OCI-LY7 (cell line): ENCODE measurements at regions not wholly inside any gene's neighbourhood (a gene's known extent, or its start where the extent isn't known, plus 50 kb on each side); places are given as distances from the start of the nearest gene placed in this dataset.

Experiments
- BruUV-seq: library from RNA; stranded (reverse); fragments of 400-500 nt; replicated peaks from 2 replicates; lab custom pipeline; 2021; lab: Mats Ljungman, UMichigan
- CTCF ChIA-PET: fragments of 300-600 bp; sonication (Branson Sonifier 250); formaldehyde crosslinking; loops from one replicate; lab custom pipeline; 2022; ENCODE audit warnings: antibody characterized with exemption; ENCODE audit not compliant: unreplicated experiment; lab: Charles Lee
- POLR2A ChIA-PET: fragments of 300-600 bp; sonication (Branson Sonifier 250); formaldehyde crosslinking; loops from one replicate; lab custom pipeline; 2022; ENCODE audit warnings: antibody characterized with exemption; lab: Charles Lee
- DNase-seq: peaks from one replicate; pipeline ENCODE4 v3.0.0-alpha.2; 2015; ENCODE audit warnings: low spot score
- H2AFZ ChIP-seq: fragments of 200-600 bp; sonication (generic), shearing (Covaris generic); 2 replicates; pipeline ENCODE4 v1.6.1; 2014; ENCODE audit warnings: mild to moderate bottlenecking, antibody characterized with exemption, low read length, moderate library complexity
- H3K27ac ChIP-seq: fragments of 200-600 bp; sonication (generic); 2 replicates; pipeline ENCODE4 v1.5.1; 2014; ENCODE audit warnings: mixed run types, low read depth, mild to moderate bottlenecking, moderate library complexity, low read length, inconsistent platforms; ENCODE audit not compliant: poor library complexity, severe bottlenecking
- H3K36me3 ChIP-seq: fragments of 200-600 bp; sonication (generic); 2 replicates; pipeline ENCODE4 v1.6.1; 2014; ENCODE audit warnings: mild to moderate bottlenecking, antibody characterized with exemption, low read length, moderate library complexity, mixed read lengths; ENCODE audit not compliant: insufficient read depth
- H3K4me1 ChIP-seq: fragments of 200-600 bp; sonication (generic); 2 replicates; pipeline ENCODE4 v1.5.1; 2014; ENCODE audit warnings: mild to moderate bottlenecking, low read length; ENCODE audit not compliant: insufficient read depth, poor library complexity, severe bottlenecking
- H3K4me2 ChIP-seq: fragments of 200-600 bp; sonication (generic); 2 replicates; pipeline ENCODE4 v1.6.1; 2014; ENCODE audit warnings: mild to moderate bottlenecking, low read length
- H3K4me3 ChIP-seq: fragments of 200-600 bp; sonication (generic); 2 replicates; pipeline ENCODE4 v1.5.1; 2014; ENCODE audit warnings: mild to moderate bottlenecking, low read depth, low read length; ENCODE audit not compliant: poor library complexity, severe bottlenecking
- H3K79me2 ChIP-seq: fragments of 200-600 bp; sonication (generic); 2 replicates; pipeline ENCODE4 v1.6.1; 2016; ENCODE audit warnings: low read depth, mild to moderate bottlenecking, low read length, moderate library complexity, mixed read lengths; ENCODE audit not compliant: insufficient read depth
- H3K9me2 ChIP-seq: fragments of 200-600 bp; sonication (generic); 2 replicates; pipeline ENCODE4 v1.6.1; 2016; ENCODE audit warnings: mild to moderate bottlenecking, low read length, mixed read lengths; ENCODE audit not compliant: insufficient read depth
- H3K9me3 ChIP-seq: fragments of 200-600 bp; sonication (generic); 2 replicates; pipeline ENCODE4 v1.6.1; 2014; ENCODE audit warnings: mild to moderate bottlenecking, mixed run types, low read length, mixed read lengths
- H4K20me1 ChIP-seq: fragments of 200-600 bp; sonication (generic); 2 replicates; pipeline ENCODE4 v1.6.1; 2014; ENCODE audit warnings: mild to moderate bottlenecking, antibody characterized with exemption, low read length, moderate library complexity, mixed read lengths; ENCODE audit not compliant: insufficient read depth
- EZH2phosphoT487 ChIP-seq: fragments of 200-600 bp; sonication (generic); IDR thresholded peaks from 2 replicates; pipeline ENCODE4 v1.6.1; 2018; ENCODE audit warnings: low read depth, borderline replicate concordance, mild to moderate bottlenecking, mixed run types, antibody characterized with exemption, low read length, moderate library complexity, mixed read lengths
- intact Hi-C: fragments of 100-400 bp; cut with micrococcal nuclease; formaldehyde crosslinking; loops from one replicate; pipeline ENCODE4 v1.10.0; 2022; ENCODE audit not compliant: unreplicated experiment
- TF ChIP-seq, protein P1 (sequence below): fragments of 200-600 bp; sonication (generic); conservative IDR thresholded peaks from 2 replicates; pipeline ENCODE4 v1.5.1; 2014; ENCODE audit warnings: mild to moderate bottlenecking, antibody characterized with exemption, low read length, moderate library complexity, mixed read lengths

DNA sequence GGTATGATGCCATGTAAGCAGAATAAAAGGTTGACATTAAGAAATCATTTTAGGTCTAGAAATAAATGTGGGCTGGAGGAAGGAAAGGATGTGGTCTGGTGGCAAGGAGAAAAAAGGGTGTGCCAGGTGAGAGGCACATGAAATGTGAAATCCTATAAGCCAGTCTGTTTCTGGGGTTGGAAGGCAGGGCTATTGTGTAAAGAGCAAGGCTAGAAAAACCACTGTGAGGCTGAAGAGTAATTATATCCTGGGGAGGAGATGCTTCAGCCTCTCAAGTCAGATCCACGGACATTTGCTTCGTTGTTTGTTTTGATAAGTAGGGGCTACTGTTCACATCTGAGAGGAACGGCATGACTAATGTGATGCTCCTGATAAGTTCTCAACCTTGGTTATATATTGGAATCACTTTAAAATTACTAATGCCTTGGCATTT, 77.5 kb upstream of the CTSC start:
- Histone ChIP-seq H3K79me2 (no peaks in the 10 kb centered on the region), H3K27ac (no peak overlapping the region), H3K36me3 (no peaks in the 10 kb centered on the region), H3K4me2 (no peak overlapping the region), H3K4me3 (no peak overlapping the region), H2AFZ (no peak overlapping the region), H3K9me2 (no peaks in the 10 kb centered on the region), H4K20me1 (no peaks in the 10 kb centered on the region), H3K4me1 (no peaks in the 10 kb centered on the region), H3K9me3 (no peaks in the 10 kb centered on the region)
- BruUV-seq: no TSS peak
- ChIA-PET CTCF (no interaction called here), POLR2A (interaction anchor here (0.6 kb wide), 1 partner anchor 155 kb away, joined by 3 read pairs; no protein-coding TSS in a partner anchor)
- no peak for DNase-seq
- intact Hi-C loops: no loop called here
- TF ChIP-seq EZH2phosphoT487: no peak
- TF ChIP-seq, protein P1, sequence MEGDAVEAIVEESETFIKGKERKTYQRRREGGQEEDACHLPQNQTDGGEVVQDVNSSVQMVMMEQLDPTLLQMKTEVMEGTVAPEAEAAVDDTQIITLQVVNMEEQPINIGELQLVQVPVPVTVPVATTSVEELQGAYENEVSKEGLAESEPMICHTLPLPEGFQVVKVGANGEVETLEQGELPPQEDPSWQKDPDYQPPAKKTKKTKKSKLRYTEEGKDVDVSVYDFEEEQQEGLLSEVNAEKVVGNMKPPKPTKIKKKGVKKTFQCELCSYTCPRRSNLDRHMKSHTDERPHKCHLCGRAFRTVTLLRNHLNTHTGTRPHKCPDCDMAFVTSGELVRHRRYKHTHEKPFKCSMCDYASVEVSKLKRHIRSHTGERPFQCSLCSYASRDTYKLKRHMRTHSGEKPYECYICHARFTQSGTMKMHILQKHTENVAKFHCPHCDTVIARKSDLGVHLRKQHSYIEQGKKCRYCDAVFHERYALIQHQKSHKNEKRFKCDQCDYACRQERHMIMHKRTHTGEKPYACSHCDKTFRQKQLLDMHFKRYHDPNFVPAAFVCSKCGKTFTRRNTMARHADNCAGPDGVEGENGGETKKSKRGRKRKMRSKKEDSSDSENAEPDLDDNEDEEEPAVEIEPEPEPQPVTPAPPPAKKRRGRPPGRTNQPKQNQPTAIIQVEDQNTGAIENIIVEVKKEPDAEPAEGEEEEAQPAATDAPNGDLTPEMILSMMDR: no peak

DNA sequence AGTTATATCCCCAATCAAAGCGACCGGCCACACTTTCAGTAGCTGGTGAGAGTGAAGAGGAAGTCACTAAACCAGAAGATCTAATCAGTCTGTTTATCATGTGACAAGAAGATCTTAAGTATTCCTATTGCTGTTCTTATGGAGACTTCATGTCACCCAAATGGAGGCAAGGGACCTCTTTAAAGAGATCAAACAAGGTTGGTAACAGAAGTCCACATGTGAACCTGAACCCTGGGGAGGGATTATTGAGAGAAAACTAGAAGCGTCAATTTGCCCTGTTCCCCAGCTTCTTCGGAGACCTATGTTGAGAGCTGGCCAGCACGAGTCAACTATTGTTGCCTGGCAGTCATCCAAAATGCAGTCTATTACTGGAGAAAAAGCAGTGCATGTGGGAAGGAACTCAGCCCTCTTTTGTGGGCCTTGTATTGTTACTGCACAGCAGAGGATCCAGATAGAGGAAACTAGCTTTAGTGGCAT, 76.9 kb upstream of the CTSC start:
- no peaks in the 10 kb centered on the region for H4K20me1 ChIP-seq
- TF ChIP-seq, protein P1: no peak
- TF ChIP-seq EZH2phosphoT487: no peak
- BruUV-seq: no TSS peak
- intact Hi-C loops: no loop called here
- no peak overlapping the region for H3K27ac ChIP-seq
- H3K4me3 ChIP-seq: no peak overlapping the region
- no peaks in the 10 kb centered on the region for H3K36me3 ChIP-seq
- ChIA-PET CTCF (no interaction called here), POLR2A (no interaction called here)
- no peaks in the 10 kb centered on the region for H3K9me2 ChIP-seq
- H3K4me2 ChIP-seq: no peak overlapping the region
- H3K9me3 ChIP-seq: no peaks in the 10 kb centered on the region
- DNase-seq: no peak
- H2AFZ ChIP-seq: no peak overlapping the region
- H3K79me2 ChIP-seq: no peaks in the 10 kb centered on the region
- no peaks in the 10 kb centered on the region for H3K4me1 ChIP-seq

DNA sequence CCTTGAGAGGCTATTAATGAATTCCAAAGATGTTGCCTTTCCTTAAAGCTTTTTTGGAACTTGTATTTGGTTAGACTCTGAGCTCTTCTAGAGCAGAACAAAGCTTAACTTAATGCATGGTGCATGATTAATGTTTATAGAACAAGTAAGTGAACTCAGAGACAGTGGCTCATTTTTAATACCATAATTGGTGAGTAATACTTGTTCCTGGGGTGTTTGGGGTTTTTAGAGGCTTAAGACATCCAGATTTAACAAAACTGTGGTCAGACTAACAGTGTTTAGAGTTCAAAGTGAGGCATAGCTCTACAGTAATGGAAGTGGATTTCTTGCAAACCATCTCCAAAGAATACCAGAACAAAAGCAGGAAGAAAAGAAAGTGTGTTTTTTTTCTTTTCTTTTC, 73.7 kb upstream of the CTSC start:
- no peaks in the 10 kb centered on the region for H3K79me2 ChIP-seq
- CTCF ChIA-PET: no interaction called here
- no peak for TF ChIP-seq EZH2phosphoT487
- TF ChIP-seq, protein P1: no peak

More for the DNA sequence above, 73.7 kb upstream of the CTSC start:
- POLR2A ChIA-PET: interaction anchor here (0.5 kb wide), 1 partner anchor 24 kb away, joined by 3 read pairs; no protein-coding TSS in a partner anchor
- Histone ChIP-seq H3K9me3 (no peaks in the 10 kb centered on the region), H3K36me3 (no peaks in the 10 kb centered on the region), H3K27ac (no peak overlapping the region), H2AFZ (no peak overlapping the region), H4K20me1 (no peaks in the 10 kb centered on the region), H3K4me2 (no peak overlapping the region), H3K4me3 (no peak overlapping the region), H3K4me1 (no peaks in the 10 kb centered on the region), H3K9me2 (no peaks in the 10 kb centered on the region)
- no peak for DNase-seq
- intact Hi-C loops: no loop called here
- no TSS peak for BruUV-seq
